IMR-90 (cell line): ENCODE measurements at regions not wholly inside any gene's neighbourhood (a gene's known extent, or its start where the extent isn't known, plus 50 kb on each side); places are given as distances from the start of the nearest gene placed in this dataset.

Source experiments
- CEBPB ChIP-seq: IDR thresholded peaks from 2 replicates; pipeline ENCODE4 v1.6.1; 2012; ENCODE audit warnings: low read depth, low read length, improper control_type of control experiment
- CTCF ChIP-seq: conservative IDR thresholded peaks from 2 replicates; pipeline ENCODE4 v1.5.1; 2012; ENCODE audit warnings: mild to moderate bottlenecking, low read depth, low read length, improper control_type of control experiment
- ELK1 ChIP-seq: fragments of 150-350 bp; IDR thresholded peaks from 2 replicates; pipeline ENCODE4 v1.6.1; 2016; ENCODE audit warnings: low read depth, mild to moderate bottlenecking, low read length, moderate library complexity, borderline replicate concordance
- MAZ ChIP-seq: IDR thresholded peaks from 2 replicates; pipeline ENCODE4 v1.6.1; 2012; ENCODE audit warnings: low read depth, mild to moderate bottlenecking, low read length, improper control_type of control experiment, moderate library complexity, borderline replicate concordance
- POLR2A ChIP-seq: IDR thresholded peaks from 2 replicates; pipeline ENCODE4 v1.6.1; 2012; ENCODE audit warnings: mild to moderate bottlenecking, low read depth, low read length
- RAD21 ChIP-seq: IDR thresholded peaks from 2 replicates; pipeline ENCODE4 v1.6.1; 2012; ENCODE audit warnings: low read length, improper control_type of control experiment
- RFX5 ChIP-seq: IDR thresholded peaks from 2 replicates; pipeline ENCODE4 v1.8.0; 2012; ENCODE audit warnings: low read depth, mild to moderate bottlenecking, low read length, moderate library complexity

- TF ChIP-seq CTCF, result no peak
- TF ChIP-seq POLR2A, result no peak
- TF ChIP-seq MAZ, result no peak
- no peak for TF ChIP-seq CEBPB
- no peak for TF ChIP-seq ELK1
- no peak for TF ChIP-seq RAD21
- no peak for TF ChIP-seq RFX5
These were observed 1542.6 kb upstream of the CDH8 start for GRCh38 chr16:63578791-63579190.
